B cell (primary cell): ENCODE measurements at regions not wholly inside any gene's neighbourhood (a gene's known extent, or its start where the extent isn't known, plus 50 kb on each side); places are given as distances from the start of the nearest gene placed in this dataset.

Experiments
- EZH2 ChIP-seq: IDR thresholded peaks from 2 replicates; pipeline ENCODE4 v1.6.1; 2012; ENCODE audit warnings: borderline replicate concordance, low read depth, mild to moderate bottlenecking, moderate library complexity, low read length; ENCODE audit not compliant: insufficient read depth, poor library complexity, severe bottlenecking
- TF ChIP-seq, protein P1 (sequence below): fragments of 200-600 bp; IDR thresholded peaks from one replicate; pipeline ENCODE4 v1.8.0; 2022; ENCODE audit warnings: antibody characterized with exemption, mild to moderate bottlenecking

GRCh38 chr7:69516238-69516820 lies 81.9 kb upstream of the AUTS2 start:
- TF ChIP-seq, protein P1, sequence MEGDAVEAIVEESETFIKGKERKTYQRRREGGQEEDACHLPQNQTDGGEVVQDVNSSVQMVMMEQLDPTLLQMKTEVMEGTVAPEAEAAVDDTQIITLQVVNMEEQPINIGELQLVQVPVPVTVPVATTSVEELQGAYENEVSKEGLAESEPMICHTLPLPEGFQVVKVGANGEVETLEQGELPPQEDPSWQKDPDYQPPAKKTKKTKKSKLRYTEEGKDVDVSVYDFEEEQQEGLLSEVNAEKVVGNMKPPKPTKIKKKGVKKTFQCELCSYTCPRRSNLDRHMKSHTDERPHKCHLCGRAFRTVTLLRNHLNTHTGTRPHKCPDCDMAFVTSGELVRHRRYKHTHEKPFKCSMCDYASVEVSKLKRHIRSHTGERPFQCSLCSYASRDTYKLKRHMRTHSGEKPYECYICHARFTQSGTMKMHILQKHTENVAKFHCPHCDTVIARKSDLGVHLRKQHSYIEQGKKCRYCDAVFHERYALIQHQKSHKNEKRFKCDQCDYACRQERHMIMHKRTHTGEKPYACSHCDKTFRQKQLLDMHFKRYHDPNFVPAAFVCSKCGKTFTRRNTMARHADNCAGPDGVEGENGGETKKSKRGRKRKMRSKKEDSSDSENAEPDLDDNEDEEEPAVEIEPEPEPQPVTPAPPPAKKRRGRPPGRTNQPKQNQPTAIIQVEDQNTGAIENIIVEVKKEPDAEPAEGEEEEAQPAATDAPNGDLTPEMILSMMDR = no peak
- no peak for TF ChIP-seq EZH2
